ENCODE measurements at regions not wholly inside any gene's neighbourhood (a gene's known extent, or its start where the extent isn't known, plus 50 kb on each side); places are given as distances from the start of the nearest gene placed in this dataset.

GRCh38 chr12:61654698-61655097 lies 605.5 kb upstream of the USP15 start:
- TF ChIP-seq, protein P1, sequence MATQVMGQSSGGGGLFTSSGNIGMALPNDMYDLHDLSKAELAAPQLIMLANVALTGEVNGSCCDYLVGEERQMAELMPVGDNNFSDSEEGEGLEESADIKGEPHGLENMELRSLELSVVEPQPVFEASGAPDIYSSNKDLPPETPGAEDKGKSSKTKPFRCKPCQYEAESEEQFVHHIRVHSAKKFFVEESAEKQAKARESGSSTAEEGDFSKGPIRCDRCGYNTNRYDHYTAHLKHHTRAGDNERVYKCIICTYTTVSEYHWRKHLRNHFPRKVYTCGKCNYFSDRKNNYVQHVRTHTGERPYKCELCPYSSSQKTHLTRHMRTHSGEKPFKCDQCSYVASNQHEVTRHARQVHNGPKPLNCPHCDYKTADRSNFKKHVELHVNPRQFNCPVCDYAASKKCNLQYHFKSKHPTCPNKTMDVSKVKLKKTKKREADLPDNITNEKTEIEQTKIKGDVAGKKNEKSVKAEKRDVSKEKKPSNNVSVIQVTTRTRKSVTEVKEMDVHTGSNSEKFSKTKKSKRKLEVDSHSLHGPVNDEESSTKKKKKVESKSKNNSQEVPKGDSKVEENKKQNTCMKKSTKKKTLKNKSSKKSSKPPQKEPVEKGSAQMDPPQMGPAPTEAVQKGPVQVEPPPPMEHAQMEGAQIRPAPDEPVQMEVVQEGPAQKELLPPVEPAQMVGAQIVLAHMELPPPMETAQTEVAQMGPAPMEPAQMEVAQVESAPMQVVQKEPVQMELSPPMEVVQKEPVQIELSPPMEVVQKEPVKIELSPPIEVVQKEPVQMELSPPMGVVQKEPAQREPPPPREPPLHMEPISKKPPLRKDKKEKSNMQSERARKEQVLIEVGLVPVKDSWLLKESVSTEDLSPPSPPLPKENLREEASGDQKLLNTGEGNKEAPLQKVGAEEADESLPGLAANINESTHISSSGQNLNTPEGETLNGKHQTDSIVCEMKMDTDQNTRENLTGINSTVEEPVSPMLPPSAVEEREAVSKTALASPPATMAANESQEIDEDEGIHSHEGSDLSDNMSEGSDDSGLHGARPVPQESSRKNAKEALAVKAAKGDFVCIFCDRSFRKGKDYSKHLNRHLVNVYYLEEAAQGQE (IDR thresholded peaks at IDR 0.05; ENCODE audit: insufficient replicate concordance, low read depth), result no peak
- TF ChIP-seq, protein P2, sequence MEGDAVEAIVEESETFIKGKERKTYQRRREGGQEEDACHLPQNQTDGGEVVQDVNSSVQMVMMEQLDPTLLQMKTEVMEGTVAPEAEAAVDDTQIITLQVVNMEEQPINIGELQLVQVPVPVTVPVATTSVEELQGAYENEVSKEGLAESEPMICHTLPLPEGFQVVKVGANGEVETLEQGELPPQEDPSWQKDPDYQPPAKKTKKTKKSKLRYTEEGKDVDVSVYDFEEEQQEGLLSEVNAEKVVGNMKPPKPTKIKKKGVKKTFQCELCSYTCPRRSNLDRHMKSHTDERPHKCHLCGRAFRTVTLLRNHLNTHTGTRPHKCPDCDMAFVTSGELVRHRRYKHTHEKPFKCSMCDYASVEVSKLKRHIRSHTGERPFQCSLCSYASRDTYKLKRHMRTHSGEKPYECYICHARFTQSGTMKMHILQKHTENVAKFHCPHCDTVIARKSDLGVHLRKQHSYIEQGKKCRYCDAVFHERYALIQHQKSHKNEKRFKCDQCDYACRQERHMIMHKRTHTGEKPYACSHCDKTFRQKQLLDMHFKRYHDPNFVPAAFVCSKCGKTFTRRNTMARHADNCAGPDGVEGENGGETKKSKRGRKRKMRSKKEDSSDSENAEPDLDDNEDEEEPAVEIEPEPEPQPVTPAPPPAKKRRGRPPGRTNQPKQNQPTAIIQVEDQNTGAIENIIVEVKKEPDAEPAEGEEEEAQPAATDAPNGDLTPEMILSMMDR (IDR thresholded peaks at IDR 0.05; ENCODE audit: insufficient read depth, low read length), result no peak
